ENCODE measurements at regions not wholly inside any gene's neighbourhood (a gene's known extent, or its start where the extent isn't known, plus 50 kb on each side); places are given as distances from the start of the nearest gene placed in this dataset.

GRCh38 chr12:98360401-98360800, 155.0 kb upstream of the TMPO start (continued):
- TF ChIP-seq CUX1 (IDR thresholded peaks at IDR 0.05; ENCODE audit: insufficient replicate concordance, low read depth, low read length): no peak
- TF ChIP-seq POLR2A (IDR thresholded peaks at IDR 0.05; ENCODE audit: low read depth, low read length): no peak
- TF ChIP-seq PRDM15 (CRISPR knock-in tag; IDR thresholded peaks at IDR 0.05): no peak
- TF ChIP-seq MTA2 (IDR thresholded peaks at IDR 0.05; ENCODE audit: low read depth): no peak
- no peak for TF ChIP-seq PML (IDR thresholded peaks at IDR 0.05; ENCODE audit: low read length)
- no peak for TF ChIP-seq RELB (IDR thresholded peaks at IDR 0.05; ENCODE audit: low read depth)
- no peak for TF ChIP-seq HDAC6 (IDR thresholded peaks at IDR 0.05; ENCODE audit: unreplicated experiment)
- no peak for TF ChIP-seq ASH2L (IDR thresholded peaks at IDR 0.05; ENCODE audit: borderline replicate concordance, low read depth)
- TF ChIP-seq CBFB (IDR thresholded peaks at IDR 0.05; ENCODE audit: low read depth): no peak
